K562 (cell line): ENCODE measurements at regions not wholly inside any gene's neighbourhood (a gene's known extent, or its start where the extent isn't known, plus 50 kb on each side); places are given as distances from the start of the nearest gene placed in this dataset.

ENCODE experiments used
- CTCF ChIP-seq, 3 experiments: IDR thresholded peaks in 2 of 3; conservative IDR thresholded peaks in 1 of 3; 2 replicates each; pipeline ENCODE4 v1.5.1; 2011 to 2012; ENCODE audit warnings: low read length in 3 of 3, mild to moderate bottlenecking in 3 of 3, control low read depth in 2 of 3, improper control_type of control experiment in 1 of 3, inconsistent platforms in 1 of 3, low read depth in 1 of 3, mixed read lengths in 1 of 3, moderate library complexity in 1 of 3; ENCODE audit not compliant: insufficient read depth in 2 of 3
- HOMEZ ChIP-seq: fragments of 250-450 bp; sonication (Bioruptor Pico); IDR thresholded peaks from 2 replicates; pipeline ENCODE4 v1.4.0; 2020; ENCODE audit warnings: mild to moderate bottlenecking, moderate library complexity
- NFXL1 ChIP-seq: fragments of 450-650 bp; formaldehyde crosslinking; IDR thresholded peaks from 2 replicates; pipeline ENCODE4 v1.4.0; 2021; ENCODE audit warnings: mild to moderate bottlenecking
- NKRF ChIP-seq: fragments of 450-650 bp; IDR thresholded peaks from 2 replicates; pipeline ENCODE4 v1.6.1; 2016; ENCODE audit warnings: borderline replicate concordance
- NR2C1 ChIP-seq, 2 experiments: fragments of 450-650 bp; IDR thresholded peaks; 2 replicates each; pipeline ENCODE4 v1.6.1; 2017; ENCODE audit warnings: mild to moderate bottlenecking in 2 of 2, antibody characterized with exemption in 1 of 2, inconsistent platforms in 1 of 2, missing compliant biosample characterization in 1 of 2, missing genetic modification characterization in 1 of 2
- RAD21 ChIP-seq, 2 experiments: fragments of 250-450 bp in 1 of 2; fragments of 450-650 bp in 1 of 2; sonication (Bioruptor Pico) in 1 of 2; formaldehyde crosslinking in 1 of 2; IDR thresholded peaks in 1 of 2; conservative IDR thresholded peaks in 1 of 2; 2 replicates each; pipeline versions ENCODE4 v1.4.0 to v1.8.0; 2020 to 2022; ENCODE audit warnings: mild to moderate bottlenecking in 2 of 2, moderate library complexity in 1 of 2

DNA sequence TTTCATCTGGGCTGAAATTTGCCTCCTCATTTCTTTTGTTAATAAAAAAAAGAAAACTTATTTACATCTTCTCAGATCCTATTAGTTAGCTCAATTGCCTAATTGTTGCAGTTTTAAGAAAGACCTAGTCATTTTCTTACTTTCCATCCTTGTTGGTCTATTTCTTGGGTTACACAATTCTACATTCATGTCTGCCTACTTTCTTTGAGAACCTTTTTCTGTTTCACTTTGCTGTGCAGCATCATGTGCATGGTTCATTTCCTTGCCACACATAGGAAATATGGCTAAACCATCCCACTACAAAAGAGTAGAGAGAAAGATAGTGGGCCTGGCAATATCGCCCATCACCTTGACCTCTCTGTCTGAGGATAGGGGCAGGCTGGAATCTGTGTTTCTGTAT is 780.7 kb upstream of the FANCL start:
- no peak for TF ChIP-seq NR2C1 (IDR thresholded peaks at IDR 0.05)
- no peak for TF ChIP-seq NR2C1 (tag; IDR thresholded peaks at IDR 0.05)
- TF ChIP-seq CTCF (IDR thresholded peaks at IDR 0.05 in 2 of 3, conservative IDR thresholded peaks at IDR 0.05 in 1 of 3; ENCODE audit: insufficient read depth in 2 of 3, low read depth in 1 of 3, low read length in 3 of 3), result no peak
- no peak for TF ChIP-seq NFXL1 (CRISPR knock-in tag)
- no peak for TF ChIP-seq NKRF
- no peak for TF ChIP-seq RAD21 (CRISPR knock-in tag; conservative IDR thresholded peaks at IDR 0.05 in 1 of 2, IDR thresholded peaks at IDR 0.05 in 1 of 2)
- TF ChIP-seq HOMEZ, result no peak
